IMR-90 (cell line): ENCODE measurements at regions not wholly inside any gene's neighbourhood (a gene's known extent, or its start where the extent isn't known, plus 50 kb on each side); places are given as distances from the start of the nearest gene placed in this dataset.

ENCODE experiments used
- ATAC-seq: fragments of 200-7000 bp; cut with Tn5 transposase; 2 replicates; pipeline ENCODE4 v1.9.1; 2020; ENCODE audit warnings: low read depth, mild to moderate bottlenecking, moderate library complexity
- BruUV-seq: library from RNA; stranded (reverse); fragments of 400-500 nt; replicated peaks from 2 replicates; lab custom pipeline; 2021; lab: Mats Ljungman, UMichigan
- CTCF ChIA-PET: fragments of 300-600 bp; formaldehyde crosslinking; extraction: SDS; loops from one replicate; lab custom pipeline; 2021; ENCODE audit warnings: antibody characterized with exemption; lab: Yijun Ruan, JAX
- POLR2A ChIA-PET: fragments of 300-600 bp; sonication (Branson Sonifier 250); formaldehyde crosslinking; loops from one replicate; lab custom pipeline; 2022; ENCODE audit warnings: antibody characterized with exemption; ENCODE audit not compliant: unreplicated experiment; lab: Charles Lee
- DNase-seq: peaks from one replicate; pipeline ENCODE4 v3.0.0; 2013
- H2AFZ ChIP-seq: replicated peaks from 2 replicates; pipeline ENCODE3; 2013; ENCODE audit warnings: low read length, mild to moderate bottlenecking; ENCODE audit not compliant: poor library complexity
- H2AK5ac ChIP-seq: 2 replicates; pipeline ENCODE4 v1.6.1; 2013; ENCODE audit warnings: low read depth, low read length, inconsistent platforms
- H2AK9ac ChIP-seq: replicated peaks from 2 replicates; pipeline ENCODE3; 2013; ENCODE audit warnings: mild to moderate bottlenecking, low read depth, low read length, moderate library complexity; ENCODE audit not compliant: poor library complexity
- H2BK120ac ChIP-seq: 2 replicates; pipeline ENCODE4 v1.6.1; 2013; ENCODE audit warnings: low read depth, low read length, inconsistent platforms
- H2BK15ac ChIP-seq: 3 replicates; pipeline ENCODE4 v1.6.1; 2013; ENCODE audit warnings: low read depth, low read length, inconsistent platforms
- H2BK20ac ChIP-seq: 2 replicates; pipeline ENCODE4 v1.6.1; 2013; ENCODE audit warnings: low read depth, mild to moderate bottlenecking, inconsistent platforms, low read length, moderate library complexity
- H2BK5ac ChIP-seq: 2 replicates; pipeline ENCODE4 v1.6.1; 2013; ENCODE audit warnings: mild to moderate bottlenecking, low read depth, low read length, inconsistent platforms; ENCODE audit not compliant: poor library complexity, severe bottlenecking
- H3K14ac ChIP-seq: replicated peaks from 2 replicates; pipeline ENCODE4 v1.6.1; 2013; ENCODE audit warnings: low read depth, low read length, inconsistent platforms
- H3K18ac ChIP-seq: 2 replicates; pipeline ENCODE4 v1.6.1; 2013; ENCODE audit warnings: low read depth, low read length, control low read depth
- H3K23ac ChIP-seq: 2 replicates; pipeline ENCODE4 v1.6.1; 2013; ENCODE audit warnings: low read depth, low read length, inconsistent platforms
- H3K27ac ChIP-seq: 2 replicates; pipeline ENCODE4 v1.5.1; 2013; ENCODE audit warnings: mild to moderate bottlenecking, control low read depth, low read length; ENCODE audit not compliant: insufficient read depth
- H3K27me3 ChIP-seq: 2 replicates; pipeline ENCODE4 v1.6.1; 2013; ENCODE audit warnings: low read length; ENCODE audit not compliant: control insufficient read depth, insufficient read depth
- H3K36me3 ChIP-seq: 2 replicates; pipeline ENCODE4 v1.6.1; 2013; ENCODE audit warnings: low read length, mixed read lengths; ENCODE audit not compliant: control insufficient read depth, insufficient read depth
- H3K4ac ChIP-seq: 2 replicates; pipeline ENCODE4 v1.6.1; 2013; ENCODE audit warnings: low read depth, low read length, inconsistent platforms
- H3K4me1 ChIP-seq: 2 replicates; pipeline ENCODE4 v1.6.1; 2013; ENCODE audit warnings: low read length, mixed read lengths; ENCODE audit not compliant: control insufficient read depth, insufficient read depth
- H3K4me2 ChIP-seq: 2 replicates; pipeline ENCODE4 v1.6.1; 2013; ENCODE audit warnings: low read depth, mild to moderate bottlenecking, control low read depth, low read length, moderate library complexity
- H3K4me3 ChIP-seq: 2 replicates; pipeline ENCODE4 v1.5.1; 2013; ENCODE audit warnings: low read depth, mild to moderate bottlenecking, control low read depth, low read length, moderate library complexity; ENCODE audit not compliant: insufficient read depth
- H3K56ac ChIP-seq: 2 replicates; pipeline ENCODE4 v1.6.1; 2013; ENCODE audit warnings: low read length, inconsistent platforms; ENCODE audit not compliant: insufficient read depth; ENCODE audit errors: extremely low read depth
- H3K79me1 ChIP-seq, 2 experiments: 2 replicates each; pipeline ENCODE4 v1.6.1; 2013; ENCODE audit warnings: low read length in 2 of 2, inconsistent platforms in 1 of 2, low read depth in 1 of 2
- H3K9ac ChIP-seq: 2 replicates; pipeline ENCODE4 v1.6.1; 2013; ENCODE audit warnings: low read depth, low read length, control low read depth
- H3K9me1 ChIP-seq: 2 replicates; pipeline ENCODE4 v1.6.1; 2013; ENCODE audit warnings: low read length, inconsistent platforms; ENCODE audit not compliant: insufficient read depth
- H3K9me3 ChIP-seq: 2 replicates; pipeline ENCODE4 v1.6.1; 2013; ENCODE audit warnings: low read length; ENCODE audit not compliant: control insufficient read depth, insufficient read depth
- H4K20me1 ChIP-seq: 2 replicates; pipeline ENCODE4 v1.6.1; 2013; ENCODE audit warnings: low read length, inconsistent platforms; ENCODE audit not compliant: insufficient read depth
- H4K5ac ChIP-seq: 2 replicates; pipeline ENCODE4 v1.6.1; 2013; ENCODE audit warnings: mild to moderate bottlenecking, low read depth, low read length, control low read depth
- H4K8ac ChIP-seq, 2 experiments: 2 replicates each; pipeline ENCODE4 v1.6.1; 2013; ENCODE audit warnings: low read depth in 2 of 2, low read length in 2 of 2, control low read depth in 1 of 2, inconsistent platforms in 1 of 2
- H4K91ac ChIP-seq: 2 replicates; pipeline ENCODE4 v1.6.1; 2013; ENCODE audit warnings: low read depth, low read length, inconsistent platforms; ENCODE audit not compliant: insufficient read depth
- CEBPB ChIP-seq: IDR thresholded peaks from 2 replicates; pipeline ENCODE4 v1.6.1; 2012; ENCODE audit warnings: low read depth, low read length, improper control_type of control experiment
- MAFK ChIP-seq: IDR thresholded peaks from 2 replicates; pipeline ENCODE4 v1.6.1; 2012; ENCODE audit warnings: low read depth, low read length, improper control_type of control experiment
- MAZ ChIP-seq: IDR thresholded peaks from 2 replicates; pipeline ENCODE4 v1.6.1; 2012; ENCODE audit warnings: low read depth, mild to moderate bottlenecking, low read length, improper control_type of control experiment, moderate library complexity, borderline replicate concordance
- MXI1 ChIP-seq: IDR thresholded peaks from 2 replicates; pipeline ENCODE4 v1.6.1; 2012; ENCODE audit warnings: low read depth, mild to moderate bottlenecking, low read length, moderate library complexity, borderline replicate concordance
- POLR2A ChIP-seq: IDR thresholded peaks from 2 replicates; pipeline ENCODE4 v1.6.1; 2012; ENCODE audit warnings: mild to moderate bottlenecking, low read depth, low read length
- RAD21 ChIP-seq: IDR thresholded peaks from 2 replicates; pipeline ENCODE4 v1.6.1; 2012; ENCODE audit warnings: low read length, improper control_type of control experiment
- SMC3 ChIP-seq: fragments of 150-350 bp; IDR thresholded peaks from 2 replicates; pipeline ENCODE4 v1.6.1; 2016; ENCODE audit warnings: low read depth, mild to moderate bottlenecking, antibody characterized with exemption, low read length, moderate library complexity
- WGBS, 2 experiments: methylation state at CpG; one replicate each; pipeline versions ENCODE4 v1.1.5 to v1.1.7; 2013; ENCODE audit warnings: missing lambda C conversion rate in 2 of 2; ENCODE audit not compliant: insufficient read length in 1 of 2; ENCODE audit errors: extremely low coverage in 2 of 2; 5-methylcytosine and 5-hydroxymethylcytosine counted together
- dilution Hi-C: fragments of 300-500 bp; cut with HindIII; formaldehyde crosslinking; loops from one replicate; pipeline ENCODE4 v1.14.3; 2018; ENCODE audit warnings: low sequenced_read_pairs; ENCODE audit not compliant: unreplicated experiment
- in situ Hi-C: fragments of 300-500 bp; cut with MboI; formaldehyde crosslinking; loops from 3 replicates; pipeline ENCODE4 v1.14.3; 2019; ENCODE audit warnings: low sequenced_read_pairs, inconsistent platforms, mixed read lengths
- intact Hi-C: fragments of 100-400 bp; cut with micrococcal nuclease; formaldehyde crosslinking; loops from 2 replicates; pipeline ENCODE4 v1.10.0; 2022

GRCh38 chr4:3634894-3635820, 102.9 kb upstream of the LRPAP1 start:
- in situ Hi-C loops = no loop called here

More at GRCh38 chr4:3634894-3635820, 102.9 kb upstream of the LRPAP1 start:
- Histone ChIP-seq H4K5ac (no peak overlapping the region), H4K20me1 (no peaks in the 10 kb centered on the region), H4K91ac (no peak overlapping the region), H3K36me3 (no peaks in the 10 kb centered on the region), H4K8ac (no peak overlapping the region), H3K56ac (no peak overlapping the region), H3K79me1 (no peaks in the 10 kb centered on the region), H2BK15ac (no peak overlapping the region), H2AFZ (no peak overlapping the region), H3K9ac (no peak overlapping the region), H3K18ac (no peak overlapping the region), H3K4me2 (no peak overlapping the region), H3K4ac (no peak overlapping the region), H2AK9ac (no peak overlapping the region), H3K9me1 (no peaks in the 10 kb centered on the region), H3K14ac (no peak overlapping the region), H3K4me1 (no peaks in the 10 kb centered on the region), H3K9me3 (0 out of 2 replicates have a peak, but pooled peaks cover 4% of the 10 kb centered on the region), H2BK5ac (no peak overlapping the region), H3K27ac (no peak overlapping the region), H3K23ac (no peak overlapping the region), H3K4me3 (no peak overlapping the region), H2BK20ac (no peak overlapping the region), H2BK120ac (no peak overlapping the region), H2AK5ac (no peak overlapping the region), H3K27me3 (peaks cover 7% of the 10 kb centered on the region)
- DNase-seq (no peak), ATAC-seq (no peak)
- POLR2A ChIA-PET = no interaction called here
- 58% methylated on average over 10 of the region's 28 CpGs; no CpG with 5 or more reads in 1 of the 2 experiments for WGBS, 2 experiments
- CTCF ChIA-PET = no interaction called here
- no peak for TF ChIP-seq MAZ
- TF ChIP-seq SMC3 = no peak
- TF ChIP-seq POLR2A = no peak
- no peak for TF ChIP-seq CEBPB
- no peak for TF ChIP-seq MXI1
- no peak for TF ChIP-seq RAD21
- TF ChIP-seq MAFK = no peak
- dilution Hi-C loops = no loop called here
- no TSS peak for BruUV-seq
- intact Hi-C loops = no loop called here
